PC-9 (cell line): ENCODE measurements at regions not wholly inside any gene's neighbourhood (a gene's known extent, or its start where the extent isn't known, plus 50 kb on each side); places are given as distances from the start of the nearest gene placed in this dataset.

Experiments
- BruUV-seq: library from RNA; stranded (reverse); fragments of 400-500 nt; replicated peaks from 2 replicates; lab custom pipeline; 2021; lab: Mats Ljungman, UMichigan
- CTCF ChIA-PET: fragments of 300-600 bp; sonication (Branson Sonifier 250); formaldehyde crosslinking; loops from one replicate; lab custom pipeline; 2022; ENCODE audit warnings: antibody characterized with exemption; lab: Charles Lee
- POLR2A ChIA-PET: fragments of 300-600 bp; sonication (Branson Sonifier 250); formaldehyde crosslinking; loops from one replicate; lab custom pipeline; 2022; ENCODE audit warnings: antibody characterized with exemption; ENCODE audit not compliant: unreplicated experiment; lab: Charles Lee
- DNase-seq, 2 experiments: peaks; one replicate each; pipeline versions ENCODE4 v3.0.0 to v3.0.0-alpha.2; 2015 to 2022; ENCODE audit warnings: mixed read lengths in 1 of 2
- H2AFZ ChIP-seq: fragments of 200-600 bp; sonication (generic); 2 replicates; pipeline ENCODE4 v1.8.1; 2017; ENCODE audit warnings: antibody characterized with exemption
- H3F3A ChIP-seq: fragments of 200-600 bp; sonication (generic); 2 replicates; pipeline ENCODE4 v1.8.1; 2017; ENCODE audit warnings: antibody characterized with exemption, mild to moderate bottlenecking, low read depth; ENCODE audit not compliant: insufficient read depth
- H3K27ac ChIP-seq: fragments of 200-600 bp; sonication (generic); 2 replicates; pipeline ENCODE4 v1.6.1; 2016; ENCODE audit warnings: mixed run types
- H3K27me3 ChIP-seq: fragments of 200-600 bp; sonication (generic); 2 replicates; pipeline ENCODE4 v1.6.1; 2016; ENCODE audit warnings: low read depth, mixed run types; ENCODE audit not compliant: insufficient read depth
- H3K36me3 ChIP-seq: fragments of 200-600 bp; sonication (generic); 2 replicates; pipeline ENCODE4 v1.6.1; 2016; ENCODE audit warnings: low read depth, mixed run types
- H3K4me1 ChIP-seq: fragments of 200-600 bp; sonication (generic); replicated peaks from 2 replicates; pipeline ENCODE4 v1.6.1; 2016; ENCODE audit warnings: mixed run types; ENCODE audit not compliant: insufficient read depth
- H3K4me2 ChIP-seq: fragments of 200-600 bp; sonication (generic); 2 replicates; pipeline ENCODE4 v1.6.1; 2017; ENCODE audit warnings: mixed run types
- H3K4me3 ChIP-seq: fragments of 200-600 bp; sonication (generic); 2 replicates; pipeline ENCODE4 v1.6.1; 2016; ENCODE audit warnings: mixed run types
- H3K79me2 ChIP-seq: fragments of 200-600 bp; sonication (generic); 2 replicates; pipeline ENCODE4 v1.6.1; 2017; ENCODE audit warnings: low read depth, mixed run types
- H3K9me2 ChIP-seq: fragments of 200-600 bp; sonication (generic); 2 replicates; pipeline ENCODE4 v1.8.1; 2017; ENCODE audit warnings: mild to moderate bottlenecking; ENCODE audit not compliant: insufficient read depth
- H3K9me3 ChIP-seq: fragments of 200-600 bp; sonication (generic); 2 replicates; pipeline ENCODE4 v1.8.1; 2016; ENCODE audit warnings: low read depth; ENCODE audit not compliant: insufficient read depth
- H4K20me1 ChIP-seq: fragments of 200-600 bp; sonication (generic); 2 replicates; pipeline ENCODE4 v1.8.1; 2017; ENCODE audit not compliant: insufficient read depth
- CTCF ChIP-seq: fragments of 200-600 bp; sonication (generic); conservative IDR thresholded peaks from 2 replicates; pipeline ENCODE4 v1.6.1; 2017; ENCODE audit warnings: mixed run types, antibody characterized with exemption, mild to moderate bottlenecking, moderate library complexity
- EZH2 ChIP-seq: fragments of 200-600 bp; sonication (generic); IDR thresholded peaks from 2 replicates; pipeline ENCODE4 v1.8.0; 2017; ENCODE audit warnings: antibody characterized with exemption, low read depth
- intact Hi-C: fragments of 100-400 bp; cut with micrococcal nuclease; formaldehyde crosslinking; loops from one replicate; pipeline ENCODE4 v1.10.0; 2022; ENCODE audit not compliant: unreplicated experiment

- Histone ChIP-seq H3K9me2 (no peaks in the 10 kb centered on the region), H3K9me3 (no peaks in the 10 kb centered on the region), H2AFZ (no peak overlapping the region), H4K20me1 (no peaks in the 10 kb centered on the region), H3K4me1 (no peaks in the 10 kb centered on the region), H3K27me3 (peaks cover 51% of the 10 kb centered on the region), H3K36me3 (no peaks in the 10 kb centered on the region), H3F3A (no peaks in the 10 kb centered on the region), H3K4me3 (no peak overlapping the region), H3K27ac (no peak overlapping the region), H3K79me2 (no peaks in the 10 kb centered on the region), H3K4me2 (no peak overlapping the region)
- DNase-seq = no peak
- TF ChIP-seq EZH2 = no peak
- TF ChIP-seq CTCF = no peak
- BruUV-seq = no TSS peak
- POLR2A ChIA-PET = no interaction called here
- intact Hi-C loops = loop anchor here (10.0 kb wide), 1 partner anchor 950 kb away; no protein-coding TSS in a partner anchor
- CTCF ChIA-PET = no interaction called here
Measured at GRCh38 chr11:116274521-116274920, 498.3 kb downstream of the BUD13 start.

DNA sequence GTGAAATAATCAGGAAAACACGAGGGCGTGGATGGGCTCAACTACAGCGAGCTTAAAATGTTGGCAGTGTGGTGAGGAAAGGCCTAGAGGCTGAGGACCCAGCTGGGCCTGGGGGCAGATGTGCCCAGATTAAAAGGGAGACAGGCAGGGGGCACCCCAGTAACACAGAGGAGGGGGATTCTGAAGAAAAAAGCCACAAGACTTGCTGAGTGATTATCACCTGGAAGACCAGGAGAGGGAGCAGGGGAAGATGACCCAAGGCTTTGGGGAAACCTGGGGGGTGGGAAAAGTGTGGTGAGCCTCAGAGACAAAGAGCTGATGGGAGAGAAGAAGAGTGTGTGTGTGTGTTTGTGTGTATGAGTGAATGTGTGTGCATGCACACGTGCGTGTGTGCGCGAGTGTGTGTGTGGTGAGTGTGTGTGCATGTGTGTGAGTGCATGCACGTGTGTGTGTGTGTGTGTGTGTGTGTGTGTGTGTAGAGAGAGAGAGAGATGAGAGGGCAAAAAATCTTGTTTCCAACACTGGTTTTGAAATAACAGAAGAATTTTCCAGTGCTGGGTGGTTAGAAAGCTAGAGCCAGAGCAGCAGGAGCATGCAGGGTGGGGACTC, 500.5 kb downstream of the BUD13 start:
- no peaks in the 10 kb centered on the region for H3K9me3 ChIP-seq
- no peaks in the 10 kb centered on the region for H3K36me3 ChIP-seq
- no peak overlapping the region for H3K4me3 ChIP-seq
- no peaks in the 10 kb centered on the region for H3F3A ChIP-seq
- H3K27ac ChIP-seq = no peak overlapping the region
- H3K9me2 ChIP-seq = no peaks in the 10 kb centered on the region
- no peak overlapping the region for H3K4me2 ChIP-seq
- BruUV-seq = no TSS peak
- TF ChIP-seq EZH2 = no peak
- H3K27me3 ChIP-seq = peaks cover 42% of the 10 kb centered on the region
- CTCF ChIA-PET = no interaction called here
- H3K79me2 ChIP-seq = no peaks in the 10 kb centered on the region
- no peaks in the 10 kb centered on the region for H4K20me1 ChIP-seq
- POLR2A ChIA-PET = no interaction called here
- no peak overlapping the region for H2AFZ ChIP-seq
- intact Hi-C loops = loop anchor here (10.0 kb wide), 1 partner anchor 947 kb away; no protein-coding TSS in a partner anchor
- DNase-seq = no peak
- no peaks in the 10 kb centered on the region for H3K4me1 ChIP-seq

DNA sequence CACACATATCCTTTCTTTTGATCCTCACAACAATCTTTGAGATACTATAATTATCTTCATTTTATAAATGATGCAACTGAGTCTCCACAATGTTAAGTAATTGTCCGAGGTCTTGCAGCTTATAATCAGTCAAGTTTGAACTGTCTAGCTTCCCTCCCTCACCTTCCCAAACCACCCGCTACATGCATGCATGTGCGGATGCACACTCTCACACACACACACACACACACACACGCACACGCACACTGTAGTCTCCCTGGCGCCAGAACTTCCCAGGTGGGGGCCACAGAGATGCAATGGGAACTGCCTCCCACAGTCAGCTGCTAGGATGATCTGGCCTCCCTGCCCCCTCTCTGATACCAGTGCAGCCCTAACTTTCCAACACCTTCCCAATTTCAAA, 501.3 kb downstream of the BUD13 start:
- no peak for DNase-seq
- no TSS peak for BruUV-seq
- Histone ChIP-seq H3K27ac (no peak overlapping the region), H2AFZ (no peak overlapping the region), H3K79me2 (no peaks in the 10 kb centered on the region), H3K36me3 (no peaks in the 10 kb centered on the region), H3K27me3 (peaks cover 44% of the 10 kb centered on the region), H3K9me3 (no peaks in the 10 kb centered on the region), H3F3A (no peaks in the 10 kb centered on the region), H3K4me3 (no peak overlapping the region), H3K9me2 (no peaks in the 10 kb centered on the region), H3K4me2 (no peak overlapping the region), H4K20me1 (no peaks in the 10 kb centered on the region), H3K4me1 (no peaks in the 10 kb centered on the region)
- ChIA-PET POLR2A (no interaction called here), CTCF (no interaction called here)
- intact Hi-C loops = loop anchor here (10.0 kb wide), 1 partner anchor 947 kb away; no protein-coding TSS in a partner anchor
- TF ChIP-seq EZH2 (no peak), CTCF (no peak)

GRCh38 chr11:116267146-116267545, 505.6 kb downstream of the BUD13 start:
- ChIA-PET POLR2A (no interaction called here), CTCF (no interaction called here)
- Histone ChIP-seq H3K79me2 (no peaks in the 10 kb centered on the region), H3K4me3 (no peak overlapping the region), H3K4me1 (no peaks in the 10 kb centered on the region), H3K4me2 (no peak overlapping the region), H3K9me3 (no peaks in the 10 kb centered on the region), H3F3A (no peaks in the 10 kb centered on the region), H3K36me3 (no peaks in the 10 kb centered on the region), H3K27me3 (peaks cover 55% of the 10 kb centered on the region), H3K27ac (no peak overlapping the region), H3K9me2 (no peaks in the 10 kb centered on the region), H2AFZ (no peak overlapping the region), H4K20me1 (no peaks in the 10 kb centered on the region; the same call in 1 of the 2 replicates)
- TF ChIP-seq CTCF (no peak), EZH2 (no peak)
- intact Hi-C loops = no loop called here
- no peak for DNase-seq
- no TSS peak for BruUV-seq
